Endothelial cell of umbilical vein (primary cell): ENCODE measurements at regions not wholly inside any gene's neighbourhood (a gene's known extent, or its start where the extent isn't known, plus 50 kb on each side); places are given as distances from the start of the nearest gene placed in this dataset.

ENCODE experiments used
- CTCF ChIP-seq, 2 donors: IDR thresholded peaks; 1 replicate in 1 of 2; 2 replicates in 1 of 2; pipeline ENCODE4 v1.5.1; 2011; ENCODE audit warnings: low read length in 2 of 2, mild to moderate bottlenecking in 2 of 2, moderate library complexity in 2 of 2, control low read depth in 1 of 2, inconsistent platforms in 1 of 2, low read depth in 1 of 2; ENCODE audit not compliant: insufficient read depth in 1 of 2; ENCODE audit errors: extremely low read depth in 1 of 2
- EZH2 ChIP-seq: IDR thresholded peaks from 2 replicates; pipeline ENCODE4 v1.6.1; 2012; ENCODE audit warnings: borderline replicate concordance, low read depth, mild to moderate bottlenecking, moderate library complexity, low read length, inconsistent platforms; ENCODE audit not compliant: severe bottlenecking
- FOS ChIP-seq: IDR thresholded peaks from 2 replicates; pipeline ENCODE4 v1.6.1; 2011; ENCODE audit warnings: mild to moderate bottlenecking, low read length, moderate library complexity, borderline replicate concordance; ENCODE audit not compliant: insufficient read depth
- GATA2 ChIP-seq: IDR thresholded peaks from 2 replicates; pipeline ENCODE4 v1.7.0; 2011; ENCODE audit warnings: low read depth, mild to moderate bottlenecking, moderate library complexity, mixed read lengths, low read length; ENCODE audit not compliant: insufficient read length, insufficient read depth
- JUN ChIP-seq: IDR thresholded peaks from 2 replicates; pipeline ENCODE4 v1.6.1; 2011; ENCODE audit warnings: borderline replicate concordance, low read depth; ENCODE audit not compliant: insufficient read length, insufficient read depth
- MAX ChIP-seq: IDR thresholded peaks from 2 replicates; pipeline ENCODE4 v1.6.1; 2011; ENCODE audit not compliant: insufficient read depth, insufficient read length
- MYC ChIP-seq: IDR thresholded peaks from one replicate; pipeline ENCODE4 v1.6.1; 2011; ENCODE audit warnings: mild to moderate bottlenecking, low read depth, low read length
- POLR2A ChIP-seq: IDR thresholded peaks from 2 replicates; pipeline ENCODE4 v1.6.1; 2012; ENCODE audit warnings: low read depth, mild to moderate bottlenecking, control low read depth, low read length
- POLR2AphosphoS5 ChIP-seq: IDR thresholded peaks from 2 replicates; pipeline ENCODE4 v1.6.1; 2012; ENCODE audit warnings: low read depth, mild to moderate bottlenecking, control low read depth, low read length, moderate library complexity; ENCODE audit not compliant: insufficient read depth

GRCh38 chr19:5269279-5269678, 71.3 kb downstream of the PTPRS start:
- TF ChIP-seq POLR2AphosphoS5 (no peak), CTCF (IDR thresholded peaks at IDR 0.05; ENCODE audit: extremely low read depth in 1 of 2, insufficient read depth in 1 of 2, low read depth in 1 of 2, low read length in 2 of 2) (no peak), EZH2 (no peak), GATA2 (no peak), JUN (no peak), POLR2A (no peak), MAX (no peak), FOS (no peak), MYC (no peak)
